WTC11 (cell line): ENCODE measurements at regions not wholly inside any gene's neighbourhood (a gene's known extent, or its start where the extent isn't known, plus 50 kb on each side); places are given as distances from the start of the nearest gene placed in this dataset.
A peak's percentile ranks its signal among the peaks of the same experiment; 100 is the strongest.

Experiments used
- ATAC-seq: fragments of 200-7000 bp; cut with Tn5 transposase; 2 replicates; pipeline ENCODE4 v1.10.0; 2021; ENCODE audit warnings: mild to moderate bottlenecking, moderate library complexity
- CTCF ChIA-PET: fragments of 300-600 bp; sonication (Branson Sonifier 250); formaldehyde crosslinking; loops from one replicate; lab custom pipeline; 2021; ENCODE audit warnings: antibody characterized with exemption; lab: Charles Lee
- POLR2A ChIA-PET: fragments of 350-600 bp; sonication (Branson Sonifier 250); formaldehyde crosslinking; loops from one replicate; lab custom pipeline; 2021; ENCODE audit warnings: antibody characterized with exemption; lab: Charles Lee
- DNase-seq: peaks from one replicate; pipeline ENCODE4 v3.0.0; 2021; ENCODE audit warnings: low spot score
- H3K27ac Mint-ChIP-seq: 2 replicates; pipeline ENCODE4 v1.8.0; 2021; ENCODE audit warnings: mixed read lengths
- H3K27me3 Mint-ChIP-seq: 2 replicates; pipeline ENCODE4 v1.8.0; 2021; ENCODE audit warnings: low read depth, mild to moderate bottlenecking, moderate library complexity, mixed read lengths
- H3K36me3 Mint-ChIP-seq: 2 replicates; pipeline ENCODE4 v1.8.0; 2021; ENCODE audit warnings: mixed read lengths
- H3K4me1 Mint-ChIP-seq: 2 replicates; pipeline ENCODE4 v1.8.0; 2022; ENCODE audit warnings: mixed read lengths
- H3K4me3 Mint-ChIP-seq: 2 replicates; pipeline ENCODE4 v1.8.0; 2021; ENCODE audit warnings: mild to moderate bottlenecking, moderate library complexity, mixed read lengths
- H3K9me3 Mint-ChIP-seq: 2 replicates; pipeline ENCODE4 v1.8.0; 2021; ENCODE audit warnings: mixed read lengths
- ATF1 ChIP-seq: sonication (generic); formaldehyde crosslinking; IDR thresholded peaks from 2 replicates; pipeline ENCODE4 v1.8.1; 2023; ENCODE audit warnings: mild to moderate bottlenecking, moderate library complexity, missing genetic modification reagents
- GRHL2 ChIP-seq: fragments of 250-450 bp; sonication (Bioruptor Pico); IDR thresholded peaks from 2 replicates; pipeline ENCODE4 v1.8.0; 2022; ENCODE audit warnings: mild to moderate bottlenecking, moderate library complexity; ENCODE audit not compliant: insufficient replicate concordance, severe bottlenecking
- JAZF1 ChIP-seq: fragments of 250-450 bp; sonication (Bioruptor Pico); IDR thresholded peaks from 2 replicates; pipeline ENCODE4 v1.9.0; 2021; ENCODE audit warnings: moderate library complexity, mild to moderate bottlenecking, inconsistent platforms
- JUN ChIP-seq: sonication (generic); formaldehyde crosslinking; IDR thresholded peaks from 2 replicates; pipeline ENCODE4 v1.8.0; 2023; ENCODE audit warnings: mild to moderate bottlenecking, missing genetic modification reagents
- NFATC4 ChIP-seq: fragments of 250-450 bp; sonication (Bioruptor Pico); IDR thresholded peaks from 2 replicates; pipeline ENCODE4 v1.9.0; 2021; ENCODE audit warnings: mild to moderate bottlenecking
- NFE2L1 ChIP-seq: sonication (generic); formaldehyde crosslinking; IDR thresholded peaks from 2 replicates; pipeline ENCODE4 v1.8.1; 2023; ENCODE audit warnings: missing genetic modification reagents
- OVOL2 ChIP-seq: fragments of 250-450 bp; sonication (Bioruptor Pico); IDR thresholded peaks from 2 replicates; pipeline ENCODE4 v1.9.0; 2021; ENCODE audit warnings: mild to moderate bottlenecking, borderline replicate concordance
- PRRX2 ChIP-seq: fragments of 250-450 bp; sonication (Bioruptor Pico); IDR thresholded peaks from 2 replicates; pipeline ENCODE4 v1.8.0; 2021; ENCODE audit warnings: mild to moderate bottlenecking
- RORB ChIP-seq: fragments of 250-450 bp; sonication (Bioruptor Pico); IDR thresholded peaks from 2 replicates; pipeline ENCODE4 v1.9.0; 2021; ENCODE audit warnings: mild to moderate bottlenecking
- SMAD4 ChIP-seq: sonication (generic); formaldehyde crosslinking; IDR thresholded peaks from 2 replicates; pipeline ENCODE4 v1.8.0; 2022; ENCODE audit warnings: mild to moderate bottlenecking, missing genetic modification reagents
- SP1 ChIP-seq: sonication (generic); formaldehyde crosslinking; conservative IDR thresholded peaks from 2 replicates; pipeline ENCODE4 v1.8.1; 2022; ENCODE audit warnings: missing genetic modification reagents
- ZNF138 ChIP-seq: sonication (generic); formaldehyde crosslinking; conservative IDR thresholded peaks from 2 replicates; pipeline ENCODE4 v1.8.1; 2022; ENCODE audit warnings: mild to moderate bottlenecking, moderate library complexity, missing genetic modification reagents
- ZNF396 ChIP-seq: fragments of 250-450 bp; sonication (Bioruptor Pico); IDR thresholded peaks from 2 replicates; pipeline ENCODE4 v1.8.0; 2021; ENCODE audit warnings: mild to moderate bottlenecking, moderate library complexity, borderline replicate concordance
- ZNF423 ChIP-seq: fragments of 250-450 bp; sonication (Bioruptor Pico); IDR thresholded peaks from 2 replicates; pipeline ENCODE4 v2.1.2; 2022; ENCODE audit warnings: mild to moderate bottlenecking, moderate library complexity
- ZNF671 ChIP-seq: fragments of 250-450 bp; sonication (Bioruptor Pico); IDR thresholded peaks from 2 replicates; pipeline ENCODE4 v1.8.0; 2021; ENCODE audit warnings: mild to moderate bottlenecking
- TF ChIP-seq, protein P1 (sequence below): sonication (generic); formaldehyde crosslinking; IDR thresholded peaks from 2 replicates; pipeline ENCODE4 v1.8.0; 2022; ENCODE audit warnings: mild to moderate bottlenecking, missing genetic modification reagents
- TF ChIP-seq, protein P2 (sequence below): sonication (generic); formaldehyde crosslinking; IDR thresholded peaks from 2 replicates; pipeline ENCODE4 v1.8.1; 2023; ENCODE audit warnings: mild to moderate bottlenecking, missing genetic modification reagents
- TF ChIP-seq, protein P3 (sequence below): sonication (generic); formaldehyde crosslinking; IDR thresholded peaks from 2 replicates; pipeline ENCODE4 v1.8.1; 2023; ENCODE audit warnings: mild to moderate bottlenecking, missing genetic modification reagents
- TF ChIP-seq, protein P4 (sequence below): sonication (generic); formaldehyde crosslinking; IDR thresholded peaks from 2 replicates; pipeline ENCODE4 v1.8.0; 2022; ENCODE audit warnings: missing genetic modification reagents

DNA sequence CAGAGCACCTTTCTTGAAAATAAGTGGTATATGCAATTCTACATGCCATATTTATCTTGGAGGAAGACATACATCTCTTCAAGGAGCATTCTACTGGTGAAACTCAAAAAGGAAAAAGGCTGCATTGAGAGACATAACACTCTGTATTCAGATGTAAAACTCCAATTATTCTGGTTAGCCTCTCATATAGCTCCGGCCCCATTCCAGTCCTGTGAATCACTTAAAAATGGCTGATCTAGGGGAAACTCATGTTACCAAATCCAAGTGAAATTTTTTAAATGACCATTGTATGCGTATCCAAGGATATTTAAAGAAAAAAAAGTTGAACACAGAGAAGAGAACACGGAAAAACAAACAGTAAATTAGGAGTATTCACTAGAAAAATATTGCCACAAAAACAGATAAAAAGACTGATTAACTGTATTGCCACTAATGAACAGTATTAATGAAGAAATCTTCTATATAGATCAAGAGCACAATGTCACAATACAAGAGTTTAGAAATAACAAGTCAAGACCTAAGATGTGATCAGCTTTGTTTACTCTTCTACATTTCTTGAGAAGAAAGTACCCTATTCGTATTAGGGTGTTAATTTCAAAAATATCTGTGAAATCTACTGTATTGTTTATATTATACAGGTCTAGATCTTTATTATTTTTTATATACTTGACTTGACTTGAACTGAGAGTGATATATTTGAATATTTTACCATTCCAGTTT lies 124.5 kb upstream of the GJE1 start:
- POLR2A ChIA-PET: no interaction called here

DNA sequence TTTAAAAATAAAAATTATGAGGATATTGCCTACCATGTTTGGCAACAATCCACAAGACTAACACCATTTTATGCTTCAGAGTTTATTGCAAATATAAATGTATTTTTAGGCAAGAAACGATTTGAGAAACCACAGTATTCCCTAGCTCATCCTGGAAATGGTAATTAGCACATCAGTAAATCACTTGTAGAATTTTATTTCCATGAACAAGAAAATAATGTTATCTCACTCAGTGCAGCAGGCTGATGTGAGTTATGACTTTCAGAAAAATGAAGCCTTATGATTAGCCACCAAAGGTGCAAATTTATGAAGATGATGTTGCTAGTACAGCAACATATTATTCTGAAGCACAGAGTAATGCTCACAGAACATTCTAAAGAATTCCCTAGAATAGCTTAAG lies 127.7 kb upstream of the GJE1 start:
- TF ChIP-seq RORB (CRISPR knock-in tag) (no peak), JAZF1 (CRISPR knock-in tag) (no peak), ZNF671 (CRISPR knock-in tag) (no peak), ZNF396 (CRISPR knock-in tag) (no peak), NFATC4 (CRISPR knock-in tag) (no peak), NFE2L1 (CRISPR knock-in tag) (no peak), OVOL2 (CRISPR knock-in tag) (no peak), SP1 (CRISPR knock-in tag) (no peak)
- TF ChIP-seq, protein P1, sequence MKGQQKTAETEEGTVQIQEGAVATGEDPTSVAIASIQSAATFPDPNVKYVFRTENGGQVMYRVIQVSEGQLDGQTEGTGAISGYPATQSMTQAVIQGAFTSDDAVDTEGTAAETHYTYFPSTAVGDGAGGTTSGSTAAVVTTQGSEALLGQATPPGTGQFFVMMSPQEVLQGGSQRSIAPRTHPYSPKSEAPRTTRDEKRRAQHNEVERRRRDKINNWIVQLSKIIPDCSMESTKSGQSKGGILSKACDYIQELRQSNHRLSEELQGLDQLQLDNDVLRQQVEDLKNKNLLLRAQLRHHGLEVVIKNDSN (CRISPR knock-in tag): no peak
- TF ChIP-seq, protein P2, sequence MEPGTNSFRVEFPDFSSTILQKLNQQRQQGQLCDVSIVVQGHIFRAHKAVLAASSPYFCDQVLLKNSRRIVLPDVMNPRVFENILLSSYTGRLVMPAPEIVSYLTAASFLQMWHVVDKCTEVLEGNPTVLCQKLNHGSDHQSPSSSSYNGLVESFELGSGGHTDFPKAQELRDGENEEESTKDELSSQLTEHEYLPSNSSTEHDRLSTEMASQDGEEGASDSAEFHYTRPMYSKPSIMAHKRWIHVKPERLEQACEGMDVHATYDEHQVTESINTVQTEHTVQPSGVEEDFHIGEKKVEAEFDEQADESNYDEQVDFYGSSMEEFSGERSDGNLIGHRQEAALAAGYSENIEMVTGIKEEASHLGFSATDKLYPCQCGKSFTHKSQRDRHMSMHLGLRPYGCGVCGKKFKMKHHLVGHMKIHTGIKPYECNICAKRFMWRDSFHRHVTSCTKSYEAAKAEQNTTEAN (CRISPR knock-in tag): no peak
- POLR2A ChIA-PET: no interaction called here
- Mint-ChIP-seq H3K36me3 (peaks cover 17% of the 10 kb centered on the region), H3K9me3 (peaks cover 26% of the 10 kb centered on the region), H3K27ac (no peak overlapping the region), H3K27me3 (no peaks in the 10 kb centered on the region), H3K4me3 (no peak overlapping the region), H3K4me1 (peaks cover 27% of the 10 kb centered on the region)
- CTCF ChIA-PET: interaction anchor here (1.2 to 1.4 kb wide), 2 partner anchors 15 to 67 kb away, joined by 4 read pairs; no protein-coding TSS in a partner anchor
- ATAC-seq: no peak
- DNase-seq: no peak

More for the DNA sequence above, 124.5 kb upstream of the GJE1 start:
- TF ChIP-seq, protein P3, sequence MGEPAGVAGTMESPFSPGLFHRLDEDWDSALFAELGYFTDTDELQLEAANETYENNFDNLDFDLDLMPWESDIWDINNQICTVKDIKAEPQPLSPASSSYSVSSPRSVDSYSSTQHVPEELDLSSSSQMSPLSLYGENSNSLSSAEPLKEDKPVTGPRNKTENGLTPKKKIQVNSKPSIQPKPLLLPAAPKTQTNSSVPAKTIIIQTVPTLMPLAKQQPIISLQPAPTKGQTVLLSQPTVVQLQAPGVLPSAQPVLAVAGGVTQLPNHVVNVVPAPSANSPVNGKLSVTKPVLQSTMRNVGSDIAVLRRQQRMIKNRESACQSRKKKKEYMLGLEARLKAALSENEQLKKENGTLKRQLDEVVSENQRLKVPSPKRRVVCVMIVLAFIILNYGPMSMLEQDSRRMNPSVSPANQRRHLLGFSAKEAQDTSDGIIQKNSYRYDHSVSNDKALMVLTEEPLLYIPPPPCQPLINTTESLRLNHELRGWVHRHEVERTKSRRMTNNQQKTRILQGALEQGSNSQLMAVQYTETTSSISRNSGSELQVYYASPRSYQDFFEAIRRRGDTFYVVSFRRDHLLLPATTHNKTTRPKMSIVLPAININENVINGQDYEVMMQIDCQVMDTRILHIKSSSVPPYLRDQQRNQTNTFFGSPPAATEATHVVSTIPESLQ (CRISPR knock-in tag): no peak
- no peak for TF ChIP-seq ATF1
- no peak for TF ChIP-seq SMAD4 (CRISPR knock-in tag)
- no peak for TF ChIP-seq ZNF138 (CRISPR knock-in tag)
- no peak for TF ChIP-seq PRRX2
- no peak for TF ChIP-seq JUN (CRISPR knock-in tag)
- TF ChIP-seq, protein P4, sequence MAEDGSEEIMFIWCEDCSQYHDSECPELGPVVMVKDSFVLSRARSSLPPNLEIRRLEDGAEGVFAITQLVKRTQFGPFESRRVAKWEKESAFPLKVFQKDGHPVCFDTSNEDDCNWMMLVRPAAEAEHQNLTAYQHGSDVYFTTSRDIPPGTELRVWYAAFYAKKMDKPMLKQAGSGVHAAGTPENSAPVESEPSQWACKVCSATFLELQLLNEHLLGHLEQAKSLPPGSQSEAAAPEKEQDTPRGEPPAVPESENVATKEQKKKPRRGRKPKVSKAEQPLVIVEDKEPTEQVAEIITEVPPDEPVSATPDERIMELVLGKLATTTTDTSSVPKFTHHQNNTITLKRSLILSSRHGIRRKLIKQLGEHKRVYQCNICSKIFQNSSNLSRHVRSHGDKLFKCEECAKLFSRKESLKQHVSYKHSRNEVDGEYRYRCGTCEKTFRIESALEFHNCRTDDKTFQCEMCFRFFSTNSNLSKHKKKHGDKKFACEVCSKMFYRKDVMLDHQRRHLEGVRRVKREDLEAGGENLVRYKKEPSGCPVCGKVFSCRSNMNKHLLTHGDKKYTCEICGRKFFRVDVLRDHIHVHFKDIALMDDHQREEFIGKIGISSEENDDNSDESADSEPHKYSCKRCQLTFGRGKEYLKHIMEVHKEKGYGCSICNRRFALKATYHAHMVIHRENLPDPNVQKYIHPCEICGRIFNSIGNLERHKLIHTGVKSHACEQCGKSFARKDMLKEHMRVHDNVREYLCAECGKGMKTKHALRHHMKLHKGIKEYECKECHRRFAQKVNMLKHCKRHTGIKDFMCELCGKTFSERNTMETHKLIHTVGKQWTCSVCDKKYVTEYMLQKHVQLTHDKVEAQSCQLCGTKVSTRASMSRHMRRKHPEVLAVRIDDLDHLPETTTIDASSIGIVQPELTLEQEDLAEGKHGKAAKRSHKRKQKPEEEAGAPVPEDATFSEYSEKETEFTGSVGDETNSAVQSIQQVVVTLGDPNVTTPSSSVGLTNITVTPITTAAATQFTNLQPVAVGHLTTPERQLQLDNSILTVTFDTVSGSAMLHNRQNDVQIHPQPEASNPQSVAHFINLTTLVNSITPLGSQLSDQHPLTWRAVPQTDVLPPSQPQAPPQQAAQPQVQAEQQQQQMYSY (CRISPR knock-in tag): no peak
- no peak for TF ChIP-seq GRHL2
- no peak for TF ChIP-seq ZNF423 (CRISPR knock-in tag)
- no peak for TF ChIP-seq OVOL2 (CRISPR knock-in tag)
- TF ChIP-seq, all 79 proteins: peak for 0
- ATAC-seq (peak; percentile 60; the same call in 1 of the 2 replicates), DNase-seq (no peak)
- Mint-ChIP-seq H3K4me1 (peaks cover 44% of the 10 kb centered on the region), H3K4me3 (no peak overlapping the region), H3K9me3 (peaks cover 13% of the 10 kb centered on the region), H3K36me3 (peaks cover 8% of the 10 kb centered on the region), H3K27me3 (no peaks in the 10 kb centered on the region), H3K27ac (peak overlapping the region; percentile 91; the same call in 1 of the 2 replicates)
- CTCF ChIA-PET: interaction anchor here (0.6 kb wide), 1 partner anchor 19 kb away, joined by 3 read pairs; no protein-coding TSS in a partner anchor
